ENCODE measurements at regions not wholly inside any gene's neighbourhood (a gene's known extent, or its start where the extent isn't known, plus 50 kb on each side); places are given as distances from the start of the nearest gene placed in this dataset.

GRCh38 chr12:93297536-93297935, 80.2 kb upstream of the NUDT4 start:
- DNase-seq (ENCODE audit: low read depth in 3 of 3) = no peak

GRCh38 chr12:93299262-93299846, 78.4 kb upstream of the NUDT4 start:
- DNase-seq (ENCODE audit: low read depth in 3 of 3) = no peak

- DNase-seq (ENCODE audit: low read depth in 3 of 3) = no peak
Observed at GRCh38 chr12:93300611-93301021, 77.1 kb upstream of the NUDT4 start.

- DNase-seq (ENCODE audit: low read depth in 3 of 3) = no peak
Observed at GRCh38 chr12:93302331-93303229, 75.1 kb upstream of the NUDT4 start.

- no peak for DNase-seq (ENCODE audit: low read depth in 3 of 3)
Observed at GRCh38 chr12:93306636-93307035, 71.1 kb upstream of the NUDT4 start.

- no peak for DNase-seq (ENCODE audit: low read depth in 3 of 3)
Observed at GRCh38 chr12:93308281-93308680, 69.4 kb upstream of the NUDT4 start.

GRCh38 chr12:93311827-93312226, 65.9 kb upstream of the NUDT4 start:
- DNase-seq (ENCODE audit: low read depth in 3 of 3) = no peak

GRCh38 chr12:93314177-93314497, 63.6 kb upstream of the NUDT4 start:
- DNase-seq (ENCODE audit: low read depth in 3 of 3) = no peak

GRCh38 chr12:93315385-93315906, 62.3 kb upstream of the NUDT4 start:
- no peak for DNase-seq (ENCODE audit: low read depth in 3 of 3)

- no peak for DNase-seq (ENCODE audit: low read depth in 3 of 3)
Observed at GRCh38 chr12:93315907-93316622, 61.7 kb upstream of the NUDT4 start.

- DNase-seq (ENCODE audit: low read depth in 3 of 3) = no peak
Observed at GRCh38 chr12:93316623-93316971, 61.1 kb upstream of the NUDT4 start.

GRCh38 chr12:93317227-93317626, 60.5 kb upstream of the NUDT4 start:
- DNase-seq (ENCODE audit: low read depth in 3 of 3) = no peak

GRCh38 chr12:93318720-93319522, 58.8 kb upstream of the NUDT4 start:
- DNase-seq (ENCODE audit: low read depth in 3 of 3) = no peak

- no peak for DNase-seq (ENCODE audit: low read depth in 3 of 3)
Observed at GRCh38 chr12:93319523-93320050, 58.1 kb upstream of the NUDT4 start.

GRCh38 chr12:93322784-93323183, 54.9 kb upstream of the NUDT4 start:
- DNase-seq (ENCODE audit: low read depth in 3 of 3) = no peak

GRCh38 chr12:93323625-93324329, 53.9 kb upstream of the NUDT4 start:
- DNase-seq (ENCODE audit: low read depth in 3 of 3) = no peak

GRCh38 chr12:93325855-93326254, 51.9 kb upstream of the NUDT4 start:
- no peak for DNase-seq (ENCODE audit: low read depth in 3 of 3)

Data from stimulated activated CD4-positive, alpha-beta T cell treated with anti-CD3 and anti-CD28 coated beads, TNF-alpha, amount 100 ng/mL, for 24 hours (primary cell).